ENCODE measurements at regions not wholly inside any gene's neighbourhood (a gene's known extent, or its start where the extent isn't known, plus 50 kb on each side); places are given as distances from the start of the nearest gene placed in this dataset.
A peak's percentile ranks its signal among the peaks of the same experiment; 100 is the strongest.
"Not testable (repeated sequence)": the region's sequence is repeated elsewhere in the genome, so short reads cannot be mapped to it uniquely, and the experiment has no call there.

GRCh38 chrX:112577146-112577545, 102.6 kb downstream of the LHFPL1 start:
- no peak for DNase-seq (ENCODE audit: low spot score)

- no peak for DNase-seq (ENCODE audit: low spot score)
Observed at GRCh38 chrX:112571388-112571787, 108.3 kb downstream of the LHFPL1 start.

GRCh38 chrX:112555831-112556230, 123.9 kb downstream of the LHFPL1 start:
- no peak for DNase-seq (ENCODE audit: low spot score)

- no peak for DNase-seq (ENCODE audit: low spot score)
Observed at GRCh38 chrX:112545051-112545450, 134.7 kb downstream of the LHFPL1 start.

- DNase-seq (ENCODE audit: low spot score), result peak; percentile 56
Observed at GRCh38 chrX:112536544-112536943, 143.2 kb downstream of the LHFPL1 start.

GRCh38 chrX:112527903-112528302, 151.8 kb downstream of the LHFPL1 start:
- no peak for DNase-seq (ENCODE audit: low spot score)

- DNase-seq (ENCODE audit: low spot score), result no peak
Observed at GRCh38 chrX:112521676-112522075, 158.1 kb downstream of the LHFPL1 start.

- no peak for DNase-seq (ENCODE audit: low spot score)
Observed at GRCh38 chrX:112520124-112520523, 159.6 kb downstream of the LHFPL1 start.

- DNase-seq (ENCODE audit: low spot score), result no peak
Observed at GRCh38 chrX:112513154-112513553, 166.6 kb downstream of the LHFPL1 start.

GRCh38 chrX:112512509-112512908, 167.2 kb downstream of the LHFPL1 start:
- DNase-seq (ENCODE audit: low spot score), result peak; percentile 4

- no peak for DNase-seq (ENCODE audit: low spot score)
Observed at GRCh38 chrX:112510629-112511028, 169.1 kb downstream of the LHFPL1 start.

GRCh38 chrX:112477653-112478052, 202.1 kb downstream of the LHFPL1 start:
- no peak for DNase-seq (ENCODE audit: low spot score)

- DNase-seq (ENCODE audit: low spot score), result no peak
Observed at GRCh38 chrX:112473654-112474053, 206.1 kb downstream of the LHFPL1 start.

- no peak for DNase-seq (ENCODE audit: low spot score)
Observed at GRCh38 chrX:112470551-112470950, 209.2 kb downstream of the LHFPL1 start.

GRCh38 chrX:112461949-112462450, 217.7 kb downstream of the LHFPL1 start:
- DNase-seq (ENCODE audit: low spot score), result not testable (repeated sequence)

- DNase-seq (ENCODE audit: low spot score), result no peak
Observed at GRCh38 chrX:112457788-112458187, 221.9 kb downstream of the LHFPL1 start.

- no peak for DNase-seq (ENCODE audit: low spot score)
Observed at GRCh38 chrX:112450810-112451209, 228.9 kb downstream of the LHFPL1 start.

- no peak for DNase-seq (ENCODE audit: low spot score)
Observed at GRCh38 chrX:112440277-112440676, 239.5 kb downstream of the LHFPL1 start.

- DNase-seq (ENCODE audit: low spot score), result no peak
Observed at GRCh38 chrX:112424166-112424565, 255.6 kb downstream of the LHFPL1 start.

- DNase-seq (ENCODE audit: low spot score), result no peak
Observed at GRCh38 chrX:112391313-112391712, 288.4 kb downstream of the LHFPL1 start.

GRCh38 chrX:112381649-112382298, 298.0 kb downstream of the LHFPL1 start:
- DNase-seq (ENCODE audit: low spot score), result not testable (repeated sequence)

- DNase-seq (ENCODE audit: low spot score), result no peak
Observed at GRCh38 chrX:112380541-112381278, 298.1 kb upstream of the TRPC5 start.

GRCh38 chrX:112377481-112377880, 294.9 kb upstream of the TRPC5 start:
- DNase-seq (ENCODE audit: low spot score), result no peak
